NT2/D1 (cell line): ENCODE measurements at regions not wholly inside any gene's neighbourhood (a gene's known extent, or its start where the extent isn't known, plus 50 kb on each side); places are given as distances from the start of the nearest gene placed in this dataset.
"Not testable (repeated sequence)": the region's sequence is repeated elsewhere in the genome, so short reads cannot be mapped to it uniquely, and the experiment has no call there.

Source experiments
- DNase-seq: peaks from one replicate; pipeline ENCODE4 v3.0.0-alpha.2; 2011; ENCODE audit warnings: low read depth, low spot score
- H3K27me3 ChIP-seq: 2 replicates; pipeline ENCODE4 v1.6.0; 2011; ENCODE audit warnings: mild to moderate bottlenecking; ENCODE audit not compliant: insufficient read length, insufficient read depth
- H3K36me3 ChIP-seq: 2 replicates; pipeline ENCODE4 v1.6.1; 2011; ENCODE audit warnings: mild to moderate bottlenecking, low read length, mixed read lengths; ENCODE audit not compliant: insufficient read depth, insufficient read length
- H3K4me1 ChIP-seq: 2 replicates; pipeline ENCODE4 v1.5.1; 2011; ENCODE audit not compliant: insufficient read depth, insufficient read length
- H3K4me3 ChIP-seq: 2 replicates; pipeline ENCODE4 v1.5.1; 2011; ENCODE audit warnings: low read depth; ENCODE audit not compliant: insufficient read length
- H3K9ac ChIP-seq: 2 replicates; pipeline ENCODE4 v1.6.0; 2011; ENCODE audit warnings: low read depth; ENCODE audit not compliant: insufficient read length
- H3K9me3 ChIP-seq: 2 replicates; pipeline ENCODE4 v1.5.1; 2011; ENCODE audit warnings: mild to moderate bottlenecking, low read length; ENCODE audit not compliant: insufficient read depth
- SUZ12 ChIP-seq: IDR thresholded peaks from 2 replicates; pipeline ENCODE4 v1.6.1; 2011; ENCODE audit not compliant: insufficient read length, insufficient read depth; ENCODE audit errors: extremely low read depth
- YY1 ChIP-seq: IDR thresholded peaks from 2 replicates; pipeline ENCODE4 v1.6.1; 2011; ENCODE audit not compliant: insufficient read length, insufficient read depth
- ZNF274 ChIP-seq: IDR thresholded peaks from 2 replicates; pipeline ENCODE4 v1.6.1; 2011; ENCODE audit warnings: mild to moderate bottlenecking, low read depth, low read length

DNA sequence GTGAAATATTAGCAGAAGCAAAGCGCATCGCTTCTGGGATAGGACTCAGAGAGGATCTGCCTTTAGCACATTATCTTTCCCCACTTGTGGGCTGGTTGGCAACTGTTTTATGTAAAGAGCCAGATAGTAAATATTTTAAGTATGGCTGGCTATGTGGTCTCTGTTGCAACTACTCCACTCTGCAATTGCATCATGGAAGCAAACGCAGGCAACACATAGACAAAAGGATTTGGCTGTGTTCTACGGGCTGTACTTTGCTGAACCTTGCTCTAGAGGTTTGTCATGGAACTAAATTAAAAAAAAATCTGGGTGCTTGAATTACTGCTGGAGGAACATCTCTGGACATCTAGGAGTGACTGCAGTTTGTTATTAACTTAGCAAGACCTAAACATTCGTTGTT, 307.8 kb upstream of the TPK1 start:
- no peak for DNase-seq
- Histone ChIP-seq H3K36me3 (no peaks in the 10 kb centered on the region), H3K9me3 (no peaks in the 10 kb centered on the region), H3K9ac (no peak overlapping the region), H3K4me3 (no peak overlapping the region), H3K27me3 (no peaks in the 10 kb centered on the region), H3K4me1 (no peaks in the 10 kb centered on the region)
- no peak for TF ChIP-seq YY1
- TF ChIP-seq ZNF274 = no peak
- TF ChIP-seq SUZ12 = no peak

DNA sequence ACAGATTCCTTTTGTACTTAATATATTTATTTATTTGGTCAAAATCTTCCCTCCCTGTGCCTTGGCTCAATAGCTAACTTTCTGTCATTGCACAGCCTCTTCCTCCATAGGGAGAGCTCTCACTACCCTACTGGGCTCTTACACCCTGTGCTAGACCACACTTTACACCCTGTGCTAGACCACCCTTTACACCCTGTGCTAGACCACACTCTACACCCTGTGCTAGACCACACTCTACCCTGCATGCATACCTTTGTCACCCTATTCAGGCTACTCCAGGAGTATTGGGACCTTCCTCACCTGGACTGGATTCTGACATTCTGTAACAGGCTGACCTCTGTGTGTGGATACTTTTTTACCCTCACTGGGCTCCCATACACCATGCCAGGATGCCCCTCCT, 298.5 kb upstream of the TPK1 start:
- H3K36me3 ChIP-seq = no peaks in the 10 kb centered on the region
- H3K9me3 ChIP-seq = no peaks in the 10 kb centered on the region
- no peaks in the 10 kb centered on the region for H3K4me1 ChIP-seq
- no peak for TF ChIP-seq ZNF274
- TF ChIP-seq SUZ12 = no peak
- TF ChIP-seq YY1 = no peak
- no peak overlapping the region for H3K9ac ChIP-seq
- no peaks in the 10 kb centered on the region for H3K27me3 ChIP-seq
- H3K4me3 ChIP-seq = no peak overlapping the region
- no peak for DNase-seq

DNA sequence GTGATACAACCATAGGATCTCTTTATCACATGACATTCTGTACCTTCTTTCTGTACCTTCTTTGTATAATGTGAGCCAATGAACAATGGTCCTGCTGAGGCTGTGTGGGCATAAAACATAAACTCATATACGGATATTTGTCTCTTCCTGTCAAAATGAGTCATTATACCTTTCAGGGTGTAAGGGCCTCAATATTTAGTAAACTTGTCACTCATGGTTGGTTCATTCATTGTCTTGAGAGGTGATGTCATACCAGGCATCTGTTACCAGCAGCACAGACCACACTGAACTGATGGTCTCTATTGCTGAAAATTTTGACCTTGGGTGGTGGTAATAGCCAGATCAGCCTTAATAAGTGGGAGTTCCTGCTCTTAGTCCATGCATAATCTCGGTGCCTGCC, 287.6 kb upstream of the TPK1 start:
- DNase-seq = no peak
- Histone ChIP-seq H3K9ac (no peak overlapping the region), H3K4me1 (no peaks in the 10 kb centered on the region), H3K36me3 (no peaks in the 10 kb centered on the region), H3K4me3 (no peak overlapping the region), H3K27me3 (no peaks in the 10 kb centered on the region), H3K9me3 (no peaks in the 10 kb centered on the region)
- TF ChIP-seq YY1 (no peak), ZNF274 (no peak), SUZ12 (no peak)

DNA sequence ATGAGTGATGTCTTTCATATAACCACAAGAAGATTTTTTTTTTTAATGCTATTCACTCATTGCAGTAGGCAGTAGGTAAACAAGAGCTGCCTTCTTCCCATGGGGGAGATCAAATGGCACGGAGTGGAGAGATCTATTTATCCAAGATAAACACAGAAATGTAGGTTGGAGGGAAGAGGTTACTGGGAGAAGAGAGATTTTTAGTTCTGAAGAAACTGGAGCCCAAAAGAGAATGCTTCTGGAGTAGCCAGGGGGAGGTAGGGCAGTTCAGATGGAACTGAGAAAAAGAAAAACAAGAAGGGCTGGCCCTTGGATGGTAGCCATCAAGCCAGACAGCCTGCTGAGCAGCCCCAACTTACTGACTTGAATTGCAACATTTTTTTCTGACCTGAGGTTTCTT, 270.1 kb upstream of the TPK1 start:
- Histone ChIP-seq H3K9me3 (no peaks in the 10 kb centered on the region), H3K4me1 (no peaks in the 10 kb centered on the region), H3K27me3 (no peaks in the 10 kb centered on the region), H3K9ac (no peak overlapping the region), H3K4me3 (no peak overlapping the region), H3K36me3 (no peaks in the 10 kb centered on the region)
- no peak for DNase-seq
- no peak for TF ChIP-seq YY1
- no peak for TF ChIP-seq SUZ12
- no peak for TF ChIP-seq ZNF274

DNA sequence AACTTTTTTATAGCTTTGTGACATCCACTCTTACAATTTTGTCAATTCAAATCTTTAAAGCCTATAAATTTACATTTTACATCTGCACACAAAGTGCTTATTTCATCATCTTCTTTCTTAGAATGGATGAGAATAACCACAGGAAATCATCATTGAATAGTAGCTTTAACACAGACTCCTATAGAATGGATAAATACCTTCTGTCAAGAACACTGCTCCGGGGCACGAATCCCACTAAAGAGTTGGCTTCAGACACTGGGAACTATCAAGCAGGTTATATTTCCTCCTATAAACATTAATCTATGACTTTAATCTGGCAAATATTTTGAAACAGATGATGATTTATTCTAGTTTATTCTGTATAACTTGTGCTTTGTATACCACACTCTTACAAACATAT, 269.7 kb upstream of the TPK1 start:
- H3K4me1 ChIP-seq = no peaks in the 10 kb centered on the region
- no peak for DNase-seq
- H3K4me3 ChIP-seq = no peak overlapping the region
- no peak overlapping the region for H3K9ac ChIP-seq
- H3K27me3 ChIP-seq = no peaks in the 10 kb centered on the region
- H3K36me3 ChIP-seq = no peaks in the 10 kb centered on the region
- no peaks in the 10 kb centered on the region for H3K9me3 ChIP-seq
- no peak for TF ChIP-seq YY1
- no peak for TF ChIP-seq ZNF274
- no peak for TF ChIP-seq SUZ12

DNA sequence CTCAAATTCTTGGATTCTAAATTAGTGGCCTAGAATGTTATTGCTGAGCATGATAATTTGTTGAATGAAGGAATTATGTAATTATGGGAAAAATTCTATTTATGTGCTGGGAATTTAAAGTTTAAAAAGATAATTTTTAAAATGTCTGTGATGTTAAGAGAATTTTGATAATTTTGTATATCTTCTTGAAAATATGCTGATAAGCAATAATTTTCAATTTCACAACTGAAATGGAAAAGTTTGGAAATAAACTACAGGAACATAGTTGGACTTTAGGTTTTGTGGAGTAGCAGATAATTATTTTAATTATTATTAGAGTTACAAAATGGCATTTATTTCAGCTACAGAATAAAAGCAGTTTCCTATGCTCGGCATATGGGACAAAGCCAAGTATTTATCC, 268.5 kb upstream of the TPK1 start:
- Histone ChIP-seq H3K4me1 (no peaks in the 10 kb centered on the region), H3K27me3 (no peaks in the 10 kb centered on the region), H3K36me3 (no peaks in the 10 kb centered on the region), H3K9ac (no peak overlapping the region), H3K9me3 (no peaks in the 10 kb centered on the region), H3K4me3 (no peak overlapping the region)
- no peak for TF ChIP-seq YY1
- no peak for TF ChIP-seq ZNF274
- TF ChIP-seq SUZ12 = no peak
- DNase-seq = no peak

DNA sequence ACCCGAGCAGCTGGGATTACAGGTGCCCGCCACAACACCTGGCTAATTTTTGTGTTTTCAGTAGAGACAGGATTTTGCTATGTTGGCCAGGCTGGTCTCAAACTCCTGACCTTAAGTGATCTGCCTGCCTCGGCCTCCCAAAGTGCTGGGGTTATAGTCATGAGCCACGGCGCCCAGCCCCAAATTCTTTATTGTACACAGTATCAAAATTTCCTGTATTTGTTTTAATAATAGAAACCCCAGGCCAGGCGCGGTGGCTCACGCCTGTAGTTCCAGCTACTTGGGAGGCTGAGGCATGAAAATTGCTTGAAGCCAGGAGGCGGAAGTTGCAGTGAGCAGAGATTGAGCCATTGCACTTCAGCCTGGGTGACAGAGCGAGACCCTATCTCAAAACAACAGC, 266.3 kb upstream of the TPK1 start:
- H3K36me3 ChIP-seq, H3K27me3 ChIP-seq, DNase-seq, H3K4me3 ChIP-seq, H3K9me3 ChIP-seq, H3K4me1 ChIP-seq, H3K9ac ChIP-seq: not testable (repeated sequence)

DNA sequence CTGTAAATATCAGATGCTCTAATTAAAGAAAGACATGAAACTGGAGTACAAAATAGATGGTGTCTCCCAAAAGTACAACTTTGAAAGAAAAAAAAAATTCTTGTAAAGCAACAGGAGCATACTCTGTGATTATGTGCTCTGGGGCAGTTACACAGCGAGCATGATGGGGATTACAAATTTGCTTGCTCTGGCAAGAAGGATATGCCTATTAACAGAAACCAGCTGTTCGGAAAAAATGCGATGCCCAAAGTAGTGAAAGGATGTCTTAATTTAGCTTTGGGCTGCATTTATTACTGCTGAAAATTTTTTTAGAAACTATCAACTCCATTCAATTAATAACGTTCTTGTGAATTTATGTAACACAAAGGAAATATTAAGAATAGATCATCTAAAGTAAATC, 256.9 kb upstream of the TPK1 start:
- no peaks in the 10 kb centered on the region for H3K36me3 ChIP-seq
- no peaks in the 10 kb centered on the region for H3K9me3 ChIP-seq
- H3K4me1 ChIP-seq = no peaks in the 10 kb centered on the region
- H3K9ac ChIP-seq = no peak overlapping the region
- H3K4me3 ChIP-seq = no peak overlapping the region
- TF ChIP-seq SUZ12 (no peak), ZNF274 (no peak), YY1 (no peak)
- DNase-seq = no peak
- no peaks in the 10 kb centered on the region for H3K27me3 ChIP-seq
